ENCODE measurements at regions not wholly inside any gene's neighbourhood (a gene's known extent, or its start where the extent isn't known, plus 50 kb on each side); places are given as distances from the start of the nearest gene placed in this dataset.

DNA sequence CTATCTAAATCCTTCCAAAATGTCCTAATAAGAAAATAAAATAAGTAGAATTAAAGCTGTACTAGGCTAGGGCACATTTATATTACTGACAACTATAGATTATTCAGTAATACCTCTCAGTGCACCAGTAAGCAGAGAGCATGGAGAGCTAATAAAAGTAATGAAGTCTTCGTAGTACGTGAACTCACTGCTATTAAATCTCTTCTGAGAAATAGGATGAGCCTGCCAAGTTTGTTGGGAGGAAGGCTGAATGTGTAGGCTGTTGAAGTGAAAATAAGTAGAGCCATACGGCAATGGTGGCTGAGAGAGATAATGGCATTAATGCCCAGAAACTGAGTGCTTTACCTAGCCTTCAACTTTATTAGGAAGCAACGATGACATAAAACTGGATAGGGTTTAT lies 73.9 kb upstream of the NR5A2 start:
- no peak for DNase-seq

- DNase-seq = no peak
Observed at GRCh38 chr1:199954699-199955098, 72.8 kb upstream of the NR5A2 start.

DNA sequence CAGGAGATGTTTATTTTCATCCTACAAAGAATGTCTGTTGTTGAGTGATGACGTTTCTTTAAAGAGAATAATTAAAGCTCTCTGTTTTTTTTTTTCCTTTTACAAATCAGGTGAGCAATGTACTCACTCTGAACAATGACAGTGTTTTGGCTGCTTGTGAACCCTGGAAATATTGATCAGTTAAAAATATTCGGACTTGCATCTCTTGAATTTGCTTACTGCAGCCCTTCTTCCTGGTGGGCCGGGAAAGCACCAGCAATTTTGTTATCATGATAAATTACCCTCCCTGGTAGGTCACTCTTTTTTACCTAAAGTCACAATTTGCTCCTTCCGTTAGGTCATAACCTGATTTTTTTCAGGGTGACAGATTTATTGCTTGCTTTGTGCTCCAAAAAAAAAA lies 72.3 kb upstream of the NR5A2 start:
- DNase-seq = no peak

- no peak for DNase-seq
Observed at GRCh38 chr1:199956005-199956404, 71.5 kb upstream of the NR5A2 start.

- no peak for DNase-seq
Observed at GRCh38 chr1:199959033-199959774, 68.3 kb upstream of the NR5A2 start.

DNA sequence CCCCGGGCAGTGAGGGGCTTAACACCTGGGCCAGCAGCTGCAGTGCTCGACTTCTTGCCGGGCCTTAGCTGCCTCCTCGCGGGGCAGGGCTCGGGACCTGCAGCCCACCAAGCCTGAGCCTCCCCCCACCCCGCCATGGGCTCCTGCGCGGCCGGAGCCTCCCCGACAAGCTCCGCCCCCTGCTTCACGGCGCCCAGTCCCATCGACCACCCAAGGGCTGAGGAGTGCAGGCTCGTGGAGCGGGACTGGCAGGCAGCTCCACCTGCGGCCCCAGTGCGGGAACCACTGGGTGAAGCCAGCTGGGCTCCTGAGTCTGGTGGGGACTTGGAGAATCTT lies 67.8 kb upstream of the NR5A2 start:
- no peak for DNase-seq

GRCh38 chr1:199970125-199970524 lies 57.4 kb upstream of the NR5A2 start:
- DNase-seq = no peak

DNA sequence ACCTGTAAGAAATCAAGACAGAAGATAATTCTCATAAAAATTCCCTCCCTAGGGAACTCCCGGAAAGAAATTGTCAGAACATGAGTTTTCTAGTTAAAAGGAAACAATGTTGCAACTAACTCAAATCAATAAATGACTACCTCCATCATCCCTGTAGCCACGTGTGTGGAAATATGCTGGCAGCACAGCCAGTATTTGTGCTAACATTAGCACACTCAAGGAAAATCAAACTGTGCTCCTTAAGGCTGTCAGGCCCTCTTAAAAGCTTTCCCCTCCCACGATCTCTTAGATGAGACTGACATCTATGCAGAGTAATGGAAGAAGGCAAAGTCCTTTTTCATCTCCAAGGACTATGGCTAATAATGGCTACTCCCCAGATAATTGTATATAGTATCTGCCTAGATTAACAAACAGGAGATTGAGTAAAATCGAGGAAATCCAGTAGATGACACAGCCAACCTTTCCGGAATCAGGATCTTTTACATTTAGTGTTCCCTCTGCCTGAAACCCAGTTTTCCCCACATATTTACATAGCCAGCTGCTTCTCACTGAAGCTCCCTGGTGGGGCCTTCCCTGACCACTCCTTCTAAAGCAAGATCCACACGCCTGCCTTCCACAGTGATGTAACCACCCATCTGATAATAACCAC lies 50.9 kb upstream of the NR5A2 start:
- peak; percentile 61 for DNase-seq

All from retina (tissue), 1 donor.